GM12891 (cell line): ENCODE measurements at regions not wholly inside any gene's neighbourhood (a gene's known extent, or its start where the extent isn't known, plus 50 kb on each side); places are given as distances from the start of the nearest gene placed in this dataset.

Experiments
- PAX5 ChIP-seq: IDR thresholded peaks from 2 replicates; pipeline ENCODE4 v1.6.1; 2011; ENCODE audit warnings: low read length, moderate library complexity, mild to moderate bottlenecking; ENCODE audit not compliant: insufficient read depth, severe bottlenecking
- POLR2A ChIP-seq: IDR thresholded peaks from 2 replicates; pipeline ENCODE4 v1.6.1; 2011; ENCODE audit warnings: low read depth, low read length, control low read depth
- POLR2AphosphoS5 ChIP-seq: IDR thresholded peaks from 2 replicates; pipeline ENCODE4 v1.6.1; 2011; ENCODE audit warnings: low read depth, low read length, control low read depth
- POU2F2 ChIP-seq: IDR thresholded peaks from 2 replicates; pipeline ENCODE4 v1.6.1; 2011; ENCODE audit warnings: low read depth, mild to moderate bottlenecking, control low read depth, low read length, moderate library complexity
- TAF1 ChIP-seq: IDR thresholded peaks from 2 replicates; pipeline ENCODE4 v1.6.1; 2011; ENCODE audit warnings: low read depth, low read length, control low read depth

GRCh38 chr16:64250866-64251265 lies 871.0 kb downstream of the CDH11 start:
- TF ChIP-seq POLR2A (no peak), POLR2AphosphoS5 (no peak), POU2F2 (no peak), TAF1 (no peak), PAX5 (no peak)
